Pancreas (tissue), 10 donors: ENCODE measurements at regions not wholly inside any gene's neighbourhood (a gene's known extent, or its start where the extent isn't known, plus 50 kb on each side); places are given as distances from the start of the nearest gene placed in this dataset.

ENCODE experiments used
- ATAC-seq, 4 donors: fragments of 200-7000 bp; cut with Tn5 transposase; one replicate each; pipeline versions ENCODE4 v1.8.0 to v1.9.1; 2020; ENCODE audit warnings: mild to moderate bottlenecking in 4 of 4, moderate library complexity in 4 of 4
- DNase-seq, 6 donors: peaks; one replicate each; pipeline ENCODE4 v3.0.0-alpha.2; 2020
- FAIRE-seq: peaks from 2 replicates; lab custom pipeline; 2012; peaks lifted over from hg19 to GRCh38; lab: Jason Lieb, UNC
- H3K27ac ChIP-seq, 4 donors: fragments of 200-600 bp; sonication (generic); 1 replicate in 3 of 4; 2 replicates in 1 of 4; pipeline versions ENCODE4 v1.5.0 to v1.8.0; 2020
- H3K27me3 ChIP-seq, 4 donors: fragments of 200-600 bp; one replicate each; pipeline ENCODE4 v1.8.0; 2021
- H3K36me3 ChIP-seq, 3 donors: fragments of 200-600 bp; sonication (generic) in 1 of 3; one replicate each; pipeline versions ENCODE4 v1.5.0 to v1.8.0; 2020 to 2021
- H3K4me1 ChIP-seq, 3 donors: fragments of 200-600 bp; one replicate each; pipeline ENCODE4 v1.8.0; 2021
- H3K4me3 ChIP-seq, 4 donors: fragments of 200-600 bp; sonication (generic) in 2 of 4; one replicate each; pipeline versions ENCODE4 v1.5.0 to v1.8.0; 2020 to 2021
- H3K9me3 ChIP-seq, 4 donors: fragments of 200-600 bp; one replicate each; pipeline ENCODE4 v1.8.0; 2021
- CTCF ChIP-seq, 4 donors: fragments of 200-600 bp; sonication (generic) in 3 of 4; IDR thresholded peaks; one replicate each; pipeline versions ENCODE4 v1.5.0 to v1.8.0; 2021; ENCODE audit warnings: antibody characterized with exemption in 4 of 4
- WGBS, 2 donors: extraction: QIAGEN DNeasy Blood & Tissue Kit; methylation state at CpG; one replicate each; pipeline ENCODE4 v1.1.7; 2013; 5-methylcytosine and 5-hydroxymethylcytosine counted together
- intact Hi-C, 3 donors: fragments of 100-400 bp; cut with DNase I; formaldehyde crosslinking; loops; one replicate each; pipeline versions ENCODE4 v1.11.1 to v1.14.2; 2022
- donor health status: healthy with polysubstance abuse.
- donor health status: DM: no; HTN: no; CAD: no; lungs with moderate emphysema.
- donor health status: DM: no; HTN: no; CAD: no.
- donor health status: control.
- donor health status: control.
- donor health status: Bipolar disorder and iron deficiency.
- donor health status: DM: yes; HTN: yes; CAD: no.
- donor health status: DM: no; HTN: no; CAD: no.
- donor health status: DM: no; HTN: no; CAD: no.
- donor health status: DM: yes; HTN: yes; CAD: no.

GRCh38 chr11:112410325-112410724, 149.7 kb upstream of the PLET1 start:
- no peak for DNase-seq
- no peak overlapping the region for H3K4me3 ChIP-seq
- intact Hi-C loops, result no loop called here
- H3K4me1 ChIP-seq, result no peaks in the 10 kb centered on the region
- H3K9me3 ChIP-seq, result no peaks in the 10 kb centered on the region
- WGBS, 2 donors, result 54 to 67% methylated on average over 6 of the region's 6 CpGs
- H3K27ac ChIP-seq, result no peak overlapping the region
- H3K27me3 ChIP-seq, result no peaks in the 10 kb centered on the region
- TF ChIP-seq CTCF (IDR thresholded peaks at IDR 0.05), result no peak
- no peak for ATAC-seq
- no peaks in the 10 kb centered on the region for H3K36me3 ChIP-seq
- FAIRE-seq, result no peak

DNA sequence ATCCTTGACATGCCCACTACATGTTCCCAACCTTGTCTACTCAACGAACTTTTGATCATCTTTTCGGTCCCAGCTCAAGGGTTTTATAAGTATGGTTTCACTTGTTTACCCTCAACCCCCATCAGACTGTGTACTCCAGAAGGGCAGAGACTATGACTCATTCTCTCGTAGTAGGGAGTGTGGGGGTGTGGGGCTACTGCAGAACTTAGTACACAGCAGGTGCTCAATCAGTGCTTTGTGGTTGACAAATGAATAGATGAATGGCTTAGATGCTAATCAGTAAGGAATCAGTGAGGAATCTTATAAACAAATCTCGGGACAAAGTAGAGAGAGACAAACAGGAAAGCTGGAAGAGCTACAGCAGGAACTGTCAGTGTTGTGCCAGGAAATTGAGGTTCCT, 151.7 kb upstream of the PLET1 start:
- H3K27me3 ChIP-seq, result no peaks in the 10 kb centered on the region
- ATAC-seq (no peak), DNase-seq (no peak), FAIRE-seq (no peak)
- no peaks in the 10 kb centered on the region for H3K36me3 ChIP-seq
- no peak overlapping the region for H3K27ac ChIP-seq
- intact Hi-C loops, result no loop called here
- H3K4me3 ChIP-seq, result no peak overlapping the region
- 56 to 59% methylated on average over 4 of the region's 4 CpGs for WGBS, 2 donors
- no peaks in the 10 kb centered on the region for H3K9me3 ChIP-seq
- no peak for TF ChIP-seq CTCF (IDR thresholded peaks at IDR 0.05)
- no peaks in the 10 kb centered on the region for H3K4me1 ChIP-seq

GRCh38 chr11:112417339-112417738, 156.7 kb upstream of the PLET1 start:
- Histone ChIP-seq H3K36me3 (no peaks in the 10 kb centered on the region), H3K27ac (no peak overlapping the region), H3K4me3 (no peak overlapping the region), H3K9me3 (no peaks in the 10 kb centered on the region), H3K4me1 (no peaks in the 10 kb centered on the region), H3K27me3 (no peaks in the 10 kb centered on the region)
- FAIRE-seq, result no peak
- intact Hi-C loops, result no loop called here
- no peak for ATAC-seq
- no peak for DNase-seq
- no peak for TF ChIP-seq CTCF (IDR thresholded peaks at IDR 0.05)
- WGBS, 2 donors, result 40 to 46% methylated on average over 3 of the region's 3 CpGs

DNA sequence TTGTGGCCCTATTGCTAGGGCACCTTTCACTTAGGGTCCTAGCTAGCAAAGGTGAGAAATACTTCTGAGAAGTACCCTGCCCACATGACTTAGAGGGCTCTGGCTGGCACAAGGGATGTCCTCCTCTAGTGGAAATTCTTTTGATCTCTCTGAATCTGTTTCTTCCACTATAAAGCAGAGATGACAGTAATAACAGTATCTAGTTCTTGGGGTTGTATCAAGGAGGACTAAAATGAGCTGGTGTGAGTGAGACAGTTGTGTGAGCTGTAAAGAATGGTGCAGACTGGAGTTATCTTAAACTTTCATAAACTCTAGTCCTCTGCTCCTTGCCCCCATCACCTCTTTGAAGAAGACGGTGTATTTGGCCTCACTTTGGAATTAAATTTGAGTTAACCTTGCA, 157.8 kb upstream of the PLET1 start:
- FAIRE-seq, result no peak
- DNase-seq, result no peak
- no peaks in the 10 kb centered on the region for H3K4me1 ChIP-seq
- H3K27me3 ChIP-seq, result no peaks in the 10 kb centered on the region
- no peak overlapping the region for H3K4me3 ChIP-seq
- no peak for TF ChIP-seq CTCF (IDR thresholded peaks at IDR 0.05)
- no peak overlapping the region for H3K27ac ChIP-seq
- intact Hi-C loops, result no loop called here
- no peaks in the 10 kb centered on the region for H3K9me3 ChIP-seq
- H3K36me3 ChIP-seq, result no peaks in the 10 kb centered on the region
- ATAC-seq, result no peak
- 69 to 89% methylated on average over 1 of the region's 1 CpG for WGBS, 2 donors

- H3K4me1 ChIP-seq, result no peaks in the 10 kb centered on the region
- H3K36me3 ChIP-seq, result no peaks in the 10 kb centered on the region
- intact Hi-C loops, result no loop called here
- no peak overlapping the region for H3K27ac ChIP-seq
- TF ChIP-seq CTCF (IDR thresholded peaks at IDR 0.05), result no peak
- FAIRE-seq (no peak), ATAC-seq (no peak), DNase-seq (no peak)
- H3K9me3 ChIP-seq, result no peaks in the 10 kb centered on the region
- WGBS, 2 donors, result 50 to 60% methylated on average over 4 of the region's 4 CpGs
- no peaks in the 10 kb centered on the region for H3K27me3 ChIP-seq
- H3K4me3 ChIP-seq, result no peak overlapping the region
These were observed 161.2 kb upstream of the PLET1 start for GRCh38 chr11:112421879-112422278.
